Astrocyte of the hippocampus (primary cell): ENCODE measurements at regions not wholly inside any gene's neighbourhood (a gene's known extent, or its start where the extent isn't known, plus 50 kb on each side); places are given as distances from the start of the nearest gene placed in this dataset.
A peak's percentile ranks its signal among the peaks of the same experiment; 100 is the strongest.
"Not testable (repeated sequence)": the region's sequence is repeated elsewhere in the genome, so short reads cannot be mapped to it uniquely, and the experiment has no call there.

Experiments
- DNase-seq: peaks from one replicate; pipeline ENCODE4 v3.0.0; 2011; ENCODE audit warnings: low read depth, low spot score

GRCh38 chr14:35174342-35174741 is 52.0 kb downstream of the PRORP start:
- DNase-seq: no peak

- no peak for DNase-seq
Observed at GRCh38 chr14:35180179-35180578, 57.8 kb downstream of the PRORP start.

- not testable (repeated sequence) for DNase-seq
Observed at GRCh38 chr14:35184891-35185290, 62.5 kb downstream of the PRORP start.

DNA sequence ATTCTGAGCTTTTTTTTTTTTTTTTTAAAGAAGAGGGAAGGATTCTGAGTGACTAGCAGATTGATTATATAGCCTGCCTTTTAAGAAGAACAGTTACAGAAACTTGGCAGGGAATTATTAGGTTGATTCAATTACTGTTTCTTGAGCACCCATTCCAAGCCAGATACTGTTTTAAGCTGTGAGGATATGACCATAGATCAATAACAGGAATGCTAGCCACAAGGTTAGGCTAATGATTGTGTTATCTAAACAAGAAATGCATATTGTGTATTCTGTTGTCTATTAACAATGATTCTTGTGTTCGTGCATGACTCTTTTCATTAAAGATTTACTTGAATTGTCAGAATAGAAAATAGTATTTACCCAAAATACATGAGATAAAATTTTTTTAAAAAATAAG is 67.1 kb downstream of the PRORP start:
- DNase-seq: no peak

DNA sequence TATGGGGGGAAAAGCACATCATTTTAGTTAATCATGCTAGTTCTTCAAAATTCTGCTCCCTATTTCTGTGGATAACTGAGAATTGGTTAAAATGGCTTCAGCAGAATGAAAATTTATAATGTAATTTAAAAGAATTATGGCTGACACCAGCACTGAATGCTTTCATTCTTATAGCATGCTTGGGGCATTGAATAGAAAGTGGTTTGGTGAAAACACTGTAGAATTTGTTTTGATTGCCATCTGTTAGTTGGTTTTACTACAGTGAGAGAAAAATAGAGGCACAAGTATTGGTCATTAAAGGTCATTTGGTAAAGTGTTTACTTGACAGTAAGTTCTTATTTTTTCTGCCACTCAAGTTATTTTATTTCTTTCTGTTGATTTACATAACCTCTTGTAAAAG is 70.8 kb downstream of the PRORP start:
- DNase-seq: no peak

- not testable (repeated sequence) for DNase-seq
Observed at GRCh38 chr14:35194183-35194582, 71.8 kb downstream of the PRORP start.

DNA sequence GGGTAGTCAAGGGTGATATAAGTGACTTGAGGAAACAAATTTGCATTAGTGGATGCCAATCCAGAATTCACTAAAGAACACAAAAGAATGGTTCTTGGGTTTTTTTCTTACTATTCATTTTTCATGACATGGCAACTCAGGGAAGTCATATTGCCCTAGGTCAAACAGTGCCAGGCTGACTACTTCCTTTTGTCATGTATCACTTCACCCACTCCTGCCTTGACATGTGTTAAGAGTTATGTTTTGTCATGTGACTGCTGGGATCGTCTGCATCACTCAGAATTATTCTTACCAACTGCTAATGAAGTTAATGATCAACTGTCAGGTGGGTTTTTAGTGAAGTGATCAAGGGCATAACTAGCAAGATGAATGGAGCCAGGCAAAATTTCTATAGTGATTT is 74.2 kb downstream of the PRORP start:
- DNase-seq: no peak

- DNase-seq: no peak
Observed at GRCh38 chr14:35197015-35197414, 74.7 kb downstream of the PRORP start.

- no peak for DNase-seq
Observed at GRCh38 chr14:35201066-35201465, 78.7 kb downstream of the PRORP start.

DNA sequence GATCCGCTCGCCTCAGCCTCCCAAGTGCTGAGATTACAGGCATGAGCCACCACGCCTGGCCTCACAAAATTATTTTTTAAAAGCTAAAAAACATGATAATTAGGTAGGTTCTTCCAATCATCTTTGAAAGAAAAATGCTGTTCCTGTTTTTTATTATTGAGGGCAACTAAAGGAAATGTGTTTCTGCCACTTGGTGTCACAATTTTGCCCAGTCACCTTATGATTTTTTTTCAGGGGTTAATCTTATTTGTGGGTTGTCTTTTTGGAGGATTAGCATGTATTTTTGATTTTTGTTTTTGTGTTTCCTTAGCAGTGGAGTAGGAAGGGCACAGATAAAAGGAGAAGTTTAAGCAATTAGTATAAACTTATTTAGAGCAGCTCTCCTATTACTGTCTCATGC is 79.8 kb downstream of the PRORP start:
- no peak for DNase-seq

GRCh38 chr14:35205737-35206136 is 83.4 kb downstream of the PRORP start:
- DNase-seq: no peak

DNA sequence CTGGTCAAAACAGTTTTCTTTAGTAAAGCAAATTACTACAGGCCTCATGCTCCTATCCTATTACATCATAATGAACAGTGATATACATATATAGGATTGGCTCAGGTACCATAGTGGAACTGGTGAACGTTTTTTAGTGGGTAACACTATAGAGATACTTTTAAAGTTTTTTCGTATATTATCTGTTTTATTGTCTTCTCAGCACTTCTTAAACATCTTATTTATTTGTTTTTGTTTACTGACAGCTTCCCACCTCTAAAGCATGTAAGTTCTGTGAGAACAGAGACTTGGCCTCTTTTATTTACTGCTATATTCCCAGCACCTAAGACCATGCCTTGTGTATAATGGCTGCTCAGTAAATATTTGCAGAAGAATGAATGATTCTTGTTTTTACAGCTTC is 81.1 kb upstream of the PSMA6 start:
- no peak for DNase-seq

DNA sequence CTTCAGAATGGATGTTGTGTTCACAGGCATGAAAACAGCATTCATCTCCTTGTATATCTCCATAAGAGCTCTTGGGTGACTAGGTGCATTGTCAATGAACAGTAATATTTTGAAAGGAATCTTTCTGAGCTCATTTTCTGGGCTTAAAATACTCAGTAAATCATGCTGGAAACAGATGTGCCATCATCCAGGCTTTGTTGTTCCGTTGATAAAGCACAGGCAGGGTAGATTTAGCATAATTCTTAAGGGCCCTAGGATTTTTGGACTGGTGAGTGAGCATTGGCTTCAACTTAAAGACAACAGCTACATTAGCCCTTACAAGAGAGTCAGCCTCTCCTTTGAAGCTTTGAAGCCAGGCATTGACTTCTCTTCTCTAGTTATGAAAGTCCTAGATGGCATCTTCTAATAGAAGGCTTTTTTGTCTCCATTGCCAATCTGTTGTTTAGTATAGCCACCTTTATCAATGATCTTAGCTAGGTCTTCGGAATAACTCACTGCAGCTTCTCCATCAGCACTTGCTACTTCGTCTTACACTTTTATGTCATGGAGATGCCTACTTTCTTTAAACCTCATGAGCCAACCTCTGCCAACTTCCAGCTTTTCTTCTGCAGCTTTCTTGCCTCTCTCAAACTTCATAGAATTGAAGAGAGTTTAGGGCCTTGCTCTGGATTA is 79.6 kb upstream of the PSMA6 start:
- DNase-seq: no peak

DNA sequence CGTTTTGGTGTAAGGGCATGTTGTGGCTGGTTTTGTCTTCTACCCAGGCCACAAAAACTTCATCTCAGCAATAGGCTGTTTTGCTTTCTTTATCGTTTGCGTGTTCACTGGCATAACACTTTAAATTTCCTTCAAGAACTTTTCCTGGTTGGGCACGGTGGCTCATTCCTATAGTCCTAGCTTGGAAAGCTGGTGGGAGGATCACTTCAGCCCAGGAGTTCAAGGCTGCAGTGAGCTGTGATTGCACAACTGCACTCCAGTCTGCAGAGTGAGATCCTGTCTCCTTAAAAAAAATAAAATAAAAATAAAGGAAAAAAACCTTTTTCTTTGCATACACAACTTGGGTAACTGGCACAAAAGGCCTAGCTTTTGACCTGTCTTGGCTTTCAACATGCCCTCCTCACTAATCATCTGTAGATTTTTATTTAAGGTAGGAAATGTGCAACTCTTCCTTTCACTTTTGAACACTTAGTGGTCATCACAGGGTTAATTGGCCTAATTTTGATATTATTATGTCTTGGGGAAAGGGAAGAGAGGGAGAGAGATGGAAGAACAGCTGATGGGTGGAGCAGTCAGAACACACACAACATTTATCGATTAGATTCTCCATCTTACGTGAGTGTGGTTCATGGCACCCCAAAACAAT is 78.9 kb upstream of the PSMA6 start:
- DNase-seq: no peak

DNA sequence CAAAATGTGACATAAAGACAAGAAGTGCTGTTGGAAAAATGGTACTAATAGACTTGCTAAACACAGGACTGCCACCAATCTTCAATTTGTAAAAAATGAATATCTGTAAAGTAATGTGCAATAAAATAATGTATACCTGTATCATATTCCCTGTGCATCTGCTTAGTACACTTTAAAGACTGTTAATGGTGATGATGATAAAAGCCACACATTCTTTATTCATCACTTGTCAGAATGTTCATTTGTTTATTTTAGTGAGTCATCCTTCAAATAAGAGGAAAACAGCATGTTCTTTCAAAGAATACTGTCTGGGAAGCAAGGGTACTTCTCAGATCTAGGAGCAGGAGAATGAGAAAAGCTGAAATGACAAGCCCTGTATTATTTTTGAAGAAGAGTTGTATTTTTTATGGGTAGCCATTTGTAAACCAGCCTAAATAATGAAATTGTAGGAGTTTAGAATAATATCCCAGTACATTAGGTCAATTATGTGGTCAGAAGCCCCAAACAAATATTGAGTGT is 78.3 kb upstream of the PSMA6 start:
- DNase-seq: peak; percentile 49

DNA sequence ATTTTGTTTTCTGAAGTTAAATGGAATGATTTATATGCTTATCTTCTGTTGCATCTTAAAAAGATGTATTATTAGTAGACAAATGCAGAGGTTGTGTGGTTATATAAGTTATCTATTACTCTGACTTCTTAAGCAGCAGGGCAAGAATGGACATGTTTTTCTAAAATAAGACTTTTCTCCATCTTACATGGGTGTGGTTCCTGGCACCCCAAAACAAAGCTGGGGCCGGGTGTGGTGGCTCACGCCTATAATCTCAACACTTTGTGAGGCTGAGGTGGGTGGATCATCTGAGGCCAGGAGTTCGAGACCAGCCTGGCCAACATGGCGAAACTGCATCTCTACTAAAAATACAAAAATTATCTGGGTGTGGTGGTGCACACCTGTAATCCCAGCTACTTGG is 77.8 kb upstream of the PSMA6 start:
- DNase-seq: not testable (repeated sequence)

DNA sequence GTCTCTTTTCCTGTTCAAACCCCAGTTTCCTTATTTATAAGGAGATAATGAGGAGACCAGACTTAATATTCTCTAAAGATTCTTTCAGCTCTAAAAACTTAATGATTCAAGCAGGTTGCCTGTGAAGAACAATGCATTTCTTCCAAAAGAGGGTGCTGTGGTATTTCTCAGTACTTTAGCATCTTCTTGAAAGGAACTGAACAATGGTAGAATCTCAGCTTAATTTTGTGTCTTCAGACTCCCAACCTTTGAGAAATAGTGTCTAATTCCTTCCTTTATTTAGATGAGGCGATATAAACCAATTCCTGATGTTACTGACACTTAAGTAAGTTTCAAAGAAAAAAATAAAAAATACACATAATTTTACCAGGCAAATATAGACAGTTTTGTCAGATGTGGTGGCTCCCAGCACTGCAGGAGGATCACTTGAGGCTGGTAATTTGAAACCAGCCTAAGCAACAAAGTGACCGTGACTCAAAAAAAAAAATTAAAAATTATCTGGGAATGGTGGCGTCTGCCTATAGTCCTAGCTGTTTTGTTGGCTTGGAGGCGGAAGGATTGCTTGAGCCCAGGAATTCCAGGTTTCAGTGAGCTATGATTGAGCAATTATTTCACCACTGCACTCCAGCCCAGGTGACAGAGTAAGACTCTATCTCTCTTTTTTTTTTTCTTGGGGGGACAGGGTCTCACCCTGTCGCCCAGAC is 76.9 kb upstream of the PSMA6 start:
- DNase-seq: peak; percentile 72

DNA sequence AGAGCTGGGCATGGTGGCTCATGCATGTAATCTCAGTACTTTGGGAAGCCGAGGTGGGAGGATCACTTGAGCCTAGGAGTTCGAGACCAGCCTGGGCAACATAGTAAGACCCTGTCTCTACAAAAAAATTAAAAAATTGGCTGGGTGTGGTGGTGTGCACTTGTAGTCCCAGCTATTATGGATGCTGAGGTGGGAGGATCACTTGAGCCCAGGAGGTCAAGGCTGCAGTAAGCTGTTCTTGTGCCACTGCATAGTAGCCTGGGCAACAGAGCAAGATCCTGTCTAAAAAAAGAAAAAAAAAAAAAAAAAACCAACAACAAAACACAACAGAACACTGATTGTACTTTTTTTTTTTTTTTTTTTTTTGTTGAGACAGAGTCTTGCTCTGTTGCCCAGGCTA is 74.0 kb upstream of the PSMA6 start:
- DNase-seq: not testable (repeated sequence)

DNA sequence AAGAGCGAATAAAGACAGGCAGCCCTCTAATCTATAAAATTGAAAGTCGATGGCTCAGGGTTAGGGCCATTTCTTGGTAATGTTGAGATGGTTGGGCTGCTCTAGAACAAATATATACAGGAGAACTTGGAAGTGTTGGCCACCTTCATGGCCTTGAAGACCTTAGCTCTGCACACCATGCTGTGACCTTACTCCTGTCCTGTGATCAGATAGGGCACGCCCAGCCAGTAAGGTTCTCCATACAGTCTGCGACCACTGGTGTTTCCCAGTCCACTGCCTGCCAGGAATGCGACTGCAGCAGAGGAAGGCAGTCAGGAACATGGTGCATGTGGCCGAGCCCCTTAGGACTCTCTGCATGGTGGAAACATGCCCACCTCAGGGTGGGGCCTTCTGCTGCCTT is 73.2 kb upstream of the PSMA6 start:
- DNase-seq: no peak

- no peak for DNase-seq
Observed at GRCh38 chr14:35220027-35220676, 72.0 kb upstream of the PSMA6 start.

DNA sequence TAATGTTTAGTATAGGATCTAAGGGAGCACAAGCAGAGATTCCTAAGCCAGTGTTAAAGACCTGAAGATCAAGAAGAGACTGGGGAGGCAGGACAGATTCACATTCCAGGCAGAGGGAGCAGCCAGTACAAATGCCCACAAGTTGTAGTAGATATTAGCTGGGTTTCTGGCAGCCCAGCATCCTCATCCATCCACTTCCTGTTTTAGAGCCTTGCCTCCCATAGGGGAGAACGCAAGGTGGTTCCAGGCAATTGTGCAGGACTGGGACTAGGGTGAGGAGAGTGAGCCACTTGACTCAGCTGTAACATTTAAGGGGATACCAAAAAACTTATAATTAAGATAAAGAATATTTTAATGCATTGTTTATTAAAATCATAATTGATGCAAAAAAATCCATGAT is 71.3 kb upstream of the PSMA6 start:
- no peak for DNase-seq

GRCh38 chr14:35221462-35221861 is 70.7 kb upstream of the PSMA6 start:
- no peak for DNase-seq
